Gastrocnemius medialis (tissue), 4 donors: ENCODE measurements at regions not wholly inside any gene's neighbourhood (a gene's known extent, or its start where the extent isn't known, plus 50 kb on each side); places are given as distances from the start of the nearest gene placed in this dataset.

Experiments used
- ATAC-seq, 2 donors: fragments of 150-250 bp; one replicate each; pipeline ENCODE4 v1.9.1; 2016
- DNase-seq, 2 donors: peaks; one replicate each; pipeline ENCODE4 v3.0.0-alpha.2; 2019
- H3K27ac ChIP-seq, 4 donors: fragments of 200-600 bp; sonication (generic); 1 replicate in 1 of 4; 2 replicates in 3 of 4; pipeline ENCODE4 v1.5.1; 2016 to 2018; ENCODE audit warnings: mild to moderate bottlenecking in 2 of 4, moderate library complexity in 1 of 4
- H3K27me3 ChIP-seq, 3 donors: fragments of 200-600 bp; sonication (generic) in 2 of 3; 1 replicate in 1 of 3; 2 replicates in 2 of 3; pipeline versions ENCODE4 v1.5.1 to v1.6.0; 2016 to 2019; ENCODE audit warnings: mild to moderate bottlenecking in 1 of 3, moderate library complexity in 1 of 3
- H3K36me3 ChIP-seq, 2 donors: fragments of 200-600 bp; sonication (generic) in 1 of 2; one replicate each; pipeline ENCODE4 v1.5.1; 2017 to 2018
- H3K4me1 ChIP-seq, 2 donors: fragments of 200-600 bp; sonication (generic) in 1 of 2; one replicate each; pipeline ENCODE4 v1.5.1; 2016 to 2017; ENCODE audit warnings: mild to moderate bottlenecking in 2 of 2
- H3K4me3 ChIP-seq, 4 donors: fragments of 200-600 bp; sonication (generic) in 3 of 4; 1 replicate in 1 of 4; 2 replicates in 3 of 4; pipeline ENCODE4 v1.5.1; 2016 to 2019; ENCODE audit warnings: mild to moderate bottlenecking in 2 of 4
- H3K9me3 ChIP-seq, 3 donors: fragments of 200-600 bp; sonication (generic) in 2 of 3; 1 replicate in 1 of 3; 2 replicates in 2 of 3; pipeline ENCODE4 v1.5.1; 2016 to 2019
- CTCF ChIP-seq, 5 experiments: fragments of 450-650 bp in 3 of 5; fragments of 200-600 bp in 2 of 5; sonication (generic) in 2 of 5; IDR thresholded peaks in 4 of 5; conservative IDR thresholded peaks in 1 of 5; 1 replicate in 4 of 5; 2 replicates in 1 of 5; pipeline ENCODE4 v1.5.1; 2016 to 2019; ENCODE audit warnings: antibody characterized with exemption in 5 of 5, mild to moderate bottlenecking in 3 of 5, moderate library complexity in 3 of 5
- POLR2A ChIP-seq, 2 donors: fragments of 450-650 bp; IDR thresholded peaks; one replicate each; pipeline ENCODE4 v1.6.1; 2017; ENCODE audit warnings: antibody characterized with exemption in 2 of 2, mild to moderate bottlenecking in 2 of 2, moderate library complexity in 2 of 2
- in situ Hi-C, 4 donors: fragments of 200-750 bp; cut with MboI; loops; one replicate each; pipeline versions ENCODE4 v1.15.0 to v1.8.0; 2017; ENCODE audit warnings: low sequenced_read_pairs in 4 of 4
- intact Hi-C: fragments of 100-400 bp; cut with DNase I; formaldehyde crosslinking; loops from one replicate; pipeline ENCODE4 v1.15.1; 2023; ENCODE audit warnings: low total_unique reads

- no peaks in the 10 kb centered on the region for H3K27me3 ChIP-seq
- in situ Hi-C loops (no loop called here), intact Hi-C loops (no loop called here)
- DNase-seq (no peak), ATAC-seq (no peak)
- no peak overlapping the region for H3K4me3 ChIP-seq
- no peak for TF ChIP-seq POLR2A (IDR thresholded peaks at IDR 0.05)
- TF ChIP-seq CTCF (IDR thresholded peaks at IDR 0.05 in 4 of 5, conservative IDR thresholded peaks at IDR 0.05 in 1 of 5) = no peak
- no peaks in the 10 kb centered on the region for H3K9me3 ChIP-seq
- no peaks in the 10 kb centered on the region for H3K36me3 ChIP-seq
- no peak overlapping the region for H3K27ac ChIP-seq
- no peaks in the 10 kb centered on the region for H3K4me1 ChIP-seq
Observed at GRCh38 chr14:53338192-53338591, 185.1 kb upstream of the DDHD1 start.

GRCh38 chr14:53336729-53337128 lies 183.6 kb upstream of the DDHD1 start:
- no peaks in the 10 kb centered on the region for H3K4me1 ChIP-seq
- no peak for ATAC-seq
- intact Hi-C loops (no loop called here), in situ Hi-C loops (no loop called here)
- no peaks in the 10 kb centered on the region for H3K27me3 ChIP-seq
- no peaks in the 10 kb centered on the region for H3K36me3 ChIP-seq
- H3K9me3 ChIP-seq = no peaks in the 10 kb centered on the region
- H3K4me3 ChIP-seq = no peak overlapping the region
- DNase-seq = no peak
- H3K27ac ChIP-seq = no peak overlapping the region
- TF ChIP-seq POLR2A (IDR thresholded peaks at IDR 0.05) (no peak), CTCF (IDR thresholded peaks at IDR 0.05 in 4 of 5, conservative IDR thresholded peaks at IDR 0.05 in 1 of 5) (no peak)

- Histone ChIP-seq H3K4me1 (no peaks in the 10 kb centered on the region), H3K27ac (no peak overlapping the region), H3K4me3 (no peak overlapping the region), H3K27me3 (no peaks in the 10 kb centered on the region), H3K9me3 (no peaks in the 10 kb centered on the region), H3K36me3 (no peaks in the 10 kb centered on the region)
- ATAC-seq = no peak
- intact Hi-C loops (no loop called here), in situ Hi-C loops (no loop called here)
- no peak for DNase-seq
- TF ChIP-seq POLR2A (IDR thresholded peaks at IDR 0.05) = no peak
- TF ChIP-seq CTCF (IDR thresholded peaks at IDR 0.05 in 4 of 5, conservative IDR thresholded peaks at IDR 0.05 in 1 of 5) = no peak
Observed at GRCh38 chr14:53333809-53334208, 180.7 kb upstream of the DDHD1 start.

- no peak for DNase-seq
- Histone ChIP-seq H3K36me3 (no peaks in the 10 kb centered on the region), H3K4me3 (no peak overlapping the region), H3K27ac (no peak overlapping the region), H3K27me3 (no peaks in the 10 kb centered on the region), H3K4me1 (no peaks in the 10 kb centered on the region), H3K9me3 (no peaks in the 10 kb centered on the region)
- TF ChIP-seq POLR2A (IDR thresholded peaks at IDR 0.05) (no peak), CTCF (IDR thresholded peaks at IDR 0.05 in 4 of 5, conservative IDR thresholded peaks at IDR 0.05 in 1 of 5) (no peak)
- in situ Hi-C loops = no loop called here
- no peak for ATAC-seq
- intact Hi-C loops = no loop called here
Observed at GRCh38 chr14:53331921-53332320, 178.8 kb upstream of the DDHD1 start.

GRCh38 chr14:53331247-53331646 lies 178.1 kb upstream of the DDHD1 start:
- H3K27ac ChIP-seq = no peak overlapping the region
- in situ Hi-C loops = no loop called here
- H3K4me3 ChIP-seq = no peak overlapping the region
- intact Hi-C loops = no loop called here
- ATAC-seq (no peak), DNase-seq (no peak)
- H3K4me1 ChIP-seq = no peaks in the 10 kb centered on the region
- TF ChIP-seq POLR2A (IDR thresholded peaks at IDR 0.05) (no peak), CTCF (IDR thresholded peaks at IDR 0.05 in 4 of 5, conservative IDR thresholded peaks at IDR 0.05 in 1 of 5) (no peak)
- H3K36me3 ChIP-seq = no peaks in the 10 kb centered on the region
- no peaks in the 10 kb centered on the region for H3K27me3 ChIP-seq
- no peaks in the 10 kb centered on the region for H3K9me3 ChIP-seq
